SU-DHL-6 (cell line): ENCODE measurements at regions not wholly inside any gene's neighbourhood (a gene's known extent, or its start where the extent isn't known, plus 50 kb on each side); places are given as distances from the start of the nearest gene placed in this dataset.

ENCODE experiments used
- CTCF ChIP-seq: fragments of 200-600 bp; sonication (generic); IDR thresholded peaks from one replicate; pipeline ENCODE4 v1.5.1; 2017; ENCODE audit warnings: antibody characterized with exemption, mild to moderate bottlenecking, low read length, moderate library complexity; ENCODE audit not compliant: insufficient read depth, poor library complexity, severe bottlenecking
- EZH2phosphoT487 ChIP-seq: fragments of 200-600 bp; sonication (generic), shearing (Covaris generic); conservative IDR thresholded peaks from 2 replicates; pipeline ENCODE4 v1.6.1; 2018; ENCODE audit warnings: mild to moderate bottlenecking, antibody characterized with exemption, low read length, moderate library complexity, mixed read lengths

- no peak for TF ChIP-seq CTCF
- no peak for TF ChIP-seq EZH2phosphoT487
These were observed 104.7 kb downstream of the LRATD1 start for GRCh38 chr2:14737201-14737600.
